ENCODE measurements at regions not wholly inside any gene's neighbourhood (a gene's known extent, or its start where the extent isn't known, plus 50 kb on each side); places are given as distances from the start of the nearest gene placed in this dataset.
"Not testable (repeated sequence)": the region's sequence is repeated elsewhere in the genome, so short reads cannot be mapped to it uniquely, and the experiment has no call there.

DNA sequence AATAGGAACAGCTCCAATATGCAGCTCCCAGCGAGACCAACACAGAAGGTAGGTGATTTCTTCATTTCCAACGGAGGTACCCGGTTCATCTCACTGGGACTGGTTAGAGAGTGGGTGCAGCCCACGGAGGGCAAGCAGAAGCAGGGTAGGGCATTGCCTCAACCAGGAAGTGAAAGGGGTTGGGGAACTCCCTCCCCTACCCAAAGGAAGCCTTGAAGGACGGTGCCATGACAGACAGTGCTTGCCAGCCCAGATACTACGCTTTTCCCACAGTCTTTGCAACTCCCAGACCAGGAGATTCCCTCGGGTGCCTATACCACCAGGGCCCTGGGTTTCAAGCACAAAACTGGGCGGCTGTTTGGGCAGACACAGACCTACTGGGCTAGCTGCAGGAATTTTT, 576.9 kb upstream of the NECTIN3 start:
- Histone ChIP-seq H3K27ac (no peak overlapping the region), H3K4me3 (replicated peaks in 1 of 3) (no peak overlapping the region), H3K27me3 (no peaks in the 10 kb centered on the region), H3K4me1 (no peaks in the 10 kb centered on the region), H3K9me3 (no peaks in the 10 kb centered on the region), H3K36me3 (no peaks in the 10 kb centered on the region)
- no peak for DNase-seq
- 88 to 92% methylated on average over 8 of the region's 8 CpGs for WGBS, 2 donors
- intact Hi-C loops (cut with DNase I): no loop called here
- no peak for TF ChIP-seq POLR2A (IDR thresholded peaks at IDR 0.05)
- TF ChIP-seq, protein P1, sequence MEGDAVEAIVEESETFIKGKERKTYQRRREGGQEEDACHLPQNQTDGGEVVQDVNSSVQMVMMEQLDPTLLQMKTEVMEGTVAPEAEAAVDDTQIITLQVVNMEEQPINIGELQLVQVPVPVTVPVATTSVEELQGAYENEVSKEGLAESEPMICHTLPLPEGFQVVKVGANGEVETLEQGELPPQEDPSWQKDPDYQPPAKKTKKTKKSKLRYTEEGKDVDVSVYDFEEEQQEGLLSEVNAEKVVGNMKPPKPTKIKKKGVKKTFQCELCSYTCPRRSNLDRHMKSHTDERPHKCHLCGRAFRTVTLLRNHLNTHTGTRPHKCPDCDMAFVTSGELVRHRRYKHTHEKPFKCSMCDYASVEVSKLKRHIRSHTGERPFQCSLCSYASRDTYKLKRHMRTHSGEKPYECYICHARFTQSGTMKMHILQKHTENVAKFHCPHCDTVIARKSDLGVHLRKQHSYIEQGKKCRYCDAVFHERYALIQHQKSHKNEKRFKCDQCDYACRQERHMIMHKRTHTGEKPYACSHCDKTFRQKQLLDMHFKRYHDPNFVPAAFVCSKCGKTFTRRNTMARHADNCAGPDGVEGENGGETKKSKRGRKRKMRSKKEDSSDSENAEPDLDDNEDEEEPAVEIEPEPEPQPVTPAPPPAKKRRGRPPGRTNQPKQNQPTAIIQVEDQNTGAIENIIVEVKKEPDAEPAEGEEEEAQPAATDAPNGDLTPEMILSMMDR (IDR thresholded peaks at IDR 0.05): no peak

GRCh38 chr3:110495201-110495927, 576.3 kb upstream of the NECTIN3 start:
- Histone ChIP-seq H3K9me3 (no peaks in the 10 kb centered on the region), H3K36me3 (no peaks in the 10 kb centered on the region), H3K4me3 (replicated peaks in 1 of 3) (no peak overlapping the region), H3K4me1 (no peaks in the 10 kb centered on the region), H3K27ac (no peak overlapping the region), H3K27me3 (no peaks in the 10 kb centered on the region)
- no peak for TF ChIP-seq POLR2A (IDR thresholded peaks at IDR 0.05)
- TF ChIP-seq, protein P1 (IDR thresholded peaks at IDR 0.05): no peak
- WGBS, 2 donors: 62 to 68% methylated on average over 7 to 8 of the region's 9 CpGs
- no peak for DNase-seq
- intact Hi-C loops (cut with DNase I): no loop called here

DNA sequence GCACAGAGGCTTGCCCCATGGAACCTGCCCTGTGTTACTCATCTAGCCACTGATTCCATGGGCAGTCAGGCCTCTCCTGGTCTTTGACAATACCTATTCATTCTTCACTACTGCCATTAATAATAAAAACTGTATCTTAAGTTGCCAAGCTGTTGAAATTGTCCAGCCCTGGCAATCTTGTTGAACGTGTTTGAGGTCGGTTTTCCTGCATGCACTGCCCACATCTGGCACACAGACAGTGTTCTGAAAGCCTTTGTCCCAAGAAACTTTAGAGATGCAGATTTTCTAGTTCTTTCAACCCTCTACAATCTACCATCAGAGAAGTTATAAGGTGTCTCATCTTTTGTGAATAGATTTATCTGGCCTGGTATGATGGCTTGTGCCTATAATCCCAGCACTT, 567.2 kb upstream of the NECTIN3 start:
- TF ChIP-seq, protein P1 (IDR thresholded peaks at IDR 0.05): no peak
- no peak for TF ChIP-seq POLR2A (IDR thresholded peaks at IDR 0.05)
- 62 to 79% methylated on average over 2 of the region's 2 CpGs for WGBS, 2 donors
- intact Hi-C loops (cut with DNase I): no loop called here
- Histone ChIP-seq H3K36me3 (no peaks in the 10 kb centered on the region), H3K4me3 (replicated peaks in 1 of 3) (no peak overlapping the region), H3K27ac (no peak overlapping the region), H3K9me3 (no peaks in the 10 kb centered on the region), H3K4me1 (no peaks in the 10 kb centered on the region), H3K27me3 (no peaks in the 10 kb centered on the region)
- no peak for DNase-seq

- H3K27me3 ChIP-seq: no peaks in the 10 kb centered on the region
- H3K9me3 ChIP-seq: no peaks in the 10 kb centered on the region
- TF ChIP-seq, protein P1 (IDR thresholded peaks at IDR 0.05): no peak
- no peak for TF ChIP-seq POLR2A (IDR thresholded peaks at IDR 0.05)
- H3K4me3 ChIP-seq (replicated peaks in 1 of 3): no peak overlapping the region
- WGBS, 2 donors: 88 to 92% methylated on average over 4 of the region's 4 CpGs
- DNase-seq: no peak
- intact Hi-C loops (cut with DNase I): no loop called here
- no peaks in the 10 kb centered on the region for H3K4me1 ChIP-seq
- no peak overlapping the region for H3K27ac ChIP-seq
- H3K36me3 ChIP-seq: no peaks in the 10 kb centered on the region
Measured at GRCh38 chr3:110504901-110505300, 566.7 kb upstream of the NECTIN3 start.

DNA sequence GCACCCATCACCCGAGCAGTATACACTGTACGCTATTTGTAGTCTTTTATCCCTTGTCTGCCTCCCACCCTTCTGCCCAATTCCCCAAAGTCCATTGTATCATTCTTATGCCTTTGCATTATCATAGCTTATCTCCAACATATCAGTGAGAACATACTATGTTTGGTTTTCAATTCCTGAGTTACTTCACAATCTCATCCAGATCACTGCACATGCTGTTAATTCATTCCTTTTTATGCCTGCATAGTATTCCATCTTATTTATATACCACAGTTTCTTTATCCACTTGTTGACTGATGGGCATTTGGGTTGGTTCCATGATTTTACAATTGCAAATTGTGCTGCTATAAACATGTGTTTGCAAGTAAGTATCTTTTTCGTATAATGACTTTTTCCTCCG, 564.7 kb upstream of the NECTIN3 start:
- Histone ChIP-seq H3K4me1 (no peaks in the 10 kb centered on the region), H3K9me3 (no peaks in the 10 kb centered on the region), H3K36me3 (no peaks in the 10 kb centered on the region), H3K27me3 (no peaks in the 10 kb centered on the region), H3K4me3 (replicated peaks in 1 of 3) (no peak overlapping the region), H3K27ac (no peak overlapping the region)
- DNase-seq: no peak
- WGBS, 2 donors: 80 to 96% methylated on average over 4 of the region's 4 CpGs
- TF ChIP-seq, protein P1 (IDR thresholded peaks at IDR 0.05): no peak
- intact Hi-C loops (cut with DNase I): no loop called here

- DNase-seq; intact Hi-C loops (cut with DNase I); H3K36me3 ChIP-seq: not testable (repeated sequence)
Measured at GRCh38 chr3:110507570-110507969, 564.0 kb upstream of the NECTIN3 start.

More at GRCh38 chr3:110507570-110507969, 564.0 kb upstream of the NECTIN3 start:
- not testable (repeated sequence) for H3K27ac ChIP-seq; H3K4me3 ChIP-seq (replicated peaks in 1 of 3); H3K27me3 ChIP-seq; H3K4me1 ChIP-seq; H3K9me3 ChIP-seq
